Central memory CD8-positive, alpha-beta T cell (primary cell): ENCODE measurements at regions not wholly inside any gene's neighbourhood (a gene's known extent, or its start where the extent isn't known, plus 50 kb on each side); places are given as distances from the start of the nearest gene placed in this dataset.
"Not testable (repeated sequence)": the region's sequence is repeated elsewhere in the genome, so short reads cannot be mapped to it uniquely, and the experiment has no call there.

ENCODE experiments used
- ATAC-seq: fragments of 150-1000 bp; cut with Tn5 transposase; replicated peaks from 2 replicates; pipeline ENCODE4 v1.10.0; 2022; ENCODE audit warnings: mild to moderate bottlenecking, moderate FRiP score, moderate number of reproducible peaks; ENCODE audit not compliant: poor library complexity, severe bottlenecking; ENCODE audit errors: extremely low read depth
- DNase-seq, 2 donors: peaks; one replicate each; pipeline ENCODE4 v3.0.0; 2021; ENCODE audit warnings: low spot score in 2 of 2
- H3K27ac Mint-ChIP-seq: one replicate; pipeline ENCODE4 v1.8.0; 2022; ENCODE audit warnings: low read depth, mild to moderate bottlenecking, moderate library complexity, mixed read lengths
- H3K27me3 Mint-ChIP-seq: one replicate; pipeline ENCODE4 v1.8.0; 2022; ENCODE audit warnings: mixed read lengths
- H3K36me3 Mint-ChIP-seq: one replicate; pipeline ENCODE4 v1.8.0; 2022; ENCODE audit warnings: mild to moderate bottlenecking, moderate library complexity, mixed read lengths; ENCODE audit not compliant: insufficient read depth
- H3K4me1 Mint-ChIP-seq: one replicate; pipeline ENCODE4 v1.8.0; 2022; ENCODE audit warnings: mixed read lengths
- H3K4me3 Mint-ChIP-seq: one replicate; pipeline ENCODE4 v1.8.0; 2022; ENCODE audit warnings: mild to moderate bottlenecking, moderate library complexity, mixed read lengths
- H3K9me3 Mint-ChIP-seq: one replicate; pipeline ENCODE4 v1.8.0; 2022; ENCODE audit warnings: mixed read lengths

GRCh38 chr5:87541676-87542075 is 128.9 kb upstream of the CCNH start:
- Mint-ChIP-seq H3K27ac (no peak overlapping the region), H3K36me3 (no peaks in the 10 kb centered on the region), H3K9me3 (no peaks in the 10 kb centered on the region), H3K4me1 (no peaks in the 10 kb centered on the region), H3K27me3 (no peaks in the 10 kb centered on the region), H3K4me3 (no peak overlapping the region)
- DNase-seq (no peak), ATAC-seq (no peak)

- Mint-ChIP-seq H3K4me1 (no peaks in the 10 kb centered on the region), H3K9me3 (no peaks in the 10 kb centered on the region), H3K27me3 (no peaks in the 10 kb centered on the region), H3K4me3 (no peak overlapping the region), H3K27ac (no peak overlapping the region), H3K36me3 (no peaks in the 10 kb centered on the region)
- DNase-seq (no peak), ATAC-seq (no peak)
Observed at GRCh38 chr5:87541033-87541432, 128.3 kb upstream of the CCNH start.

GRCh38 chr5:87539839-87540238 is 127.1 kb upstream of the CCNH start:
- DNase-seq (no peak), ATAC-seq (no peak)
- Mint-ChIP-seq H3K36me3 (no peaks in the 10 kb centered on the region), H3K27me3 (no peaks in the 10 kb centered on the region), H3K27ac (no peak overlapping the region), H3K4me3 (no peak overlapping the region), H3K9me3 (no peaks in the 10 kb centered on the region), H3K4me1 (no peaks in the 10 kb centered on the region)

GRCh38 chr5:87536365-87536764 is 123.6 kb upstream of the CCNH start:
- H3K36me3 Mint-ChIP-seq, result no peaks in the 10 kb centered on the region
- no peak for ATAC-seq

GRCh38 chr5:87535706-87536105 is 123.0 kb upstream of the CCNH start:
- DNase-seq, result no peak
- no peaks in the 10 kb centered on the region for H3K9me3 Mint-ChIP-seq
- no peaks in the 10 kb centered on the region for H3K27me3 Mint-ChIP-seq
- H3K36me3 Mint-ChIP-seq, result no peaks in the 10 kb centered on the region
- no peak overlapping the region for H3K27ac Mint-ChIP-seq
- no peak overlapping the region for H3K4me3 Mint-ChIP-seq
- no peaks in the 10 kb centered on the region for H3K4me1 Mint-ChIP-seq
- ATAC-seq, result no peak

More at GRCh38 chr5:87536365-87536764, 123.6 kb upstream of the CCNH start:
- no peaks in the 10 kb centered on the region for H3K9me3 Mint-ChIP-seq
- no peak for DNase-seq
- no peaks in the 10 kb centered on the region for H3K27me3 Mint-ChIP-seq
- H3K27ac Mint-ChIP-seq, result no peak overlapping the region
- no peaks in the 10 kb centered on the region for H3K4me1 Mint-ChIP-seq
- no peak overlapping the region for H3K4me3 Mint-ChIP-seq

- no peak overlapping the region for H3K4me3 Mint-ChIP-seq
- H3K4me1 Mint-ChIP-seq, result no peaks in the 10 kb centered on the region
- ATAC-seq (no peak), DNase-seq (no peak)
- no peaks in the 10 kb centered on the region for H3K27me3 Mint-ChIP-seq
- H3K36me3 Mint-ChIP-seq, result no peaks in the 10 kb centered on the region
- H3K9me3 Mint-ChIP-seq, result no peaks in the 10 kb centered on the region
- H3K27ac Mint-ChIP-seq, result no peak overlapping the region
Observed at GRCh38 chr5:87529486-87530076, 116.9 kb upstream of the CCNH start.

- H3K4me3 Mint-ChIP-seq, result no peak overlapping the region
- no peak for ATAC-seq
- DNase-seq, result no peak
Observed at GRCh38 chr5:87526131-87526530, 113.4 kb upstream of the CCNH start.

GRCh38 chr5:87524217-87524616 is 111.5 kb upstream of the CCNH start:
- H3K27ac Mint-ChIP-seq, result no peak overlapping the region
- no peak for ATAC-seq
- no peaks in the 10 kb centered on the region for H3K9me3 Mint-ChIP-seq
- H3K36me3 Mint-ChIP-seq, result no peaks in the 10 kb centered on the region
- DNase-seq, result no peak
- no peaks in the 10 kb centered on the region for H3K4me1 Mint-ChIP-seq
- H3K27me3 Mint-ChIP-seq, result no peaks in the 10 kb centered on the region
- no peak overlapping the region for H3K4me3 Mint-ChIP-seq

More at GRCh38 chr5:87526131-87526530, 113.4 kb upstream of the CCNH start:
- H3K9me3 Mint-ChIP-seq, result no peaks in the 10 kb centered on the region
- H3K27ac Mint-ChIP-seq, result no peak overlapping the region
- no peaks in the 10 kb centered on the region for H3K4me1 Mint-ChIP-seq
- no peaks in the 10 kb centered on the region for H3K27me3 Mint-ChIP-seq
- no peaks in the 10 kb centered on the region for H3K36me3 Mint-ChIP-seq

- peaks cover 40% of the 10 kb centered on the region for H3K27me3 Mint-ChIP-seq
- not testable (repeated sequence) for ATAC-seq, H3K4me3 Mint-ChIP-seq, DNase-seq, H3K36me3 Mint-ChIP-seq, H3K27ac Mint-ChIP-seq, H3K4me1 Mint-ChIP-seq
- peaks cover 11% of the 10 kb centered on the region for H3K9me3 Mint-ChIP-seq
Observed at GRCh38 chr5:87511778-87512177, 99.0 kb upstream of the CCNH start.

- Mint-ChIP-seq H3K27ac (no peak overlapping the region), H3K4me1 (no peaks in the 10 kb centered on the region), H3K4me3 (no peak overlapping the region), H3K27me3 (peaks cover 37% of the 10 kb centered on the region), H3K36me3 (peaks cover 2% of the 10 kb centered on the region), H3K9me3 (peaks cover 2% of the 10 kb centered on the region)
- no peak for ATAC-seq
- DNase-seq, result no peak
Observed at GRCh38 chr5:87503004-87503403, 90.3 kb upstream of the CCNH start.

GRCh38 chr5:87499478-87500410 is 87.0 kb upstream of the CCNH start:
- H3K27ac Mint-ChIP-seq, result no peak overlapping the region
- H3K4me3 Mint-ChIP-seq, result no peak overlapping the region
- H3K27me3 Mint-ChIP-seq, result peaks cover 38% of the 10 kb centered on the region
- H3K9me3 Mint-ChIP-seq, result no peaks in the 10 kb centered on the region
- H3K36me3 Mint-ChIP-seq, result no peaks in the 10 kb centered on the region
- H3K4me1 Mint-ChIP-seq, result no peaks in the 10 kb centered on the region
- ATAC-seq (no peak), DNase-seq (no peak)
